ENCODE measurements at regions not wholly inside any gene's neighbourhood (a gene's known extent, or its start where the extent isn't known, plus 50 kb on each side); places are given as distances from the start of the nearest gene placed in this dataset.
"Not testable (repeated sequence)": the region's sequence is repeated elsewhere in the genome, so short reads cannot be mapped to it uniquely, and the experiment has no call there.

GRCh38 chr2:109692013-109692743 lies 78.0 kb downstream of the SOWAHC start:
- no peak for FAIRE-seq

- not testable (repeated sequence) for FAIRE-seq
These were observed 78.7 kb downstream of the SOWAHC start for GRCh38 chr2:109692831-109693230.

GRCh38 chr2:109693292-109693691 lies 79.1 kb downstream of the SOWAHC start:
- not testable (repeated sequence) for FAIRE-seq

GRCh38 chr2:109694190-109694589 lies 80.0 kb downstream of the SOWAHC start:
- no peak for FAIRE-seq

- FAIRE-seq: no peak
These were observed 81.1 kb downstream of the SOWAHC start for GRCh38 chr2:109695290-109695689.

GRCh38 chr2:109699646-109700045 lies 85.5 kb downstream of the SOWAHC start:
- no peak for FAIRE-seq

- no peak for FAIRE-seq
These were observed 86.6 kb downstream of the SOWAHC start for GRCh38 chr2:109700680-109701274.

- no peak for FAIRE-seq
These were observed 87.2 kb downstream of the SOWAHC start for GRCh38 chr2:109701362-109701761.

GRCh38 chr2:109702250-109702985 lies 88.3 kb downstream of the SOWAHC start:
- FAIRE-seq: no peak

GRCh38 chr2:109703077-109703476 lies 88.9 kb downstream of the SOWAHC start:
- FAIRE-seq: no peak

- no peak for FAIRE-seq
These were observed 89.6 kb downstream of the SOWAHC start for GRCh38 chr2:109703798-109704197.

- FAIRE-seq: no peak
These were observed 86.6 kb upstream of the RGPD5 start for GRCh38 chr2:109707281-109708147.

- no peak for FAIRE-seq
These were observed 83.4 kb upstream of the RGPD5 start for GRCh38 chr2:109710505-109711229.

- no peak for FAIRE-seq
These were observed 82.6 kb upstream of the RGPD5 start for GRCh38 chr2:109711230-109712122.

- FAIRE-seq: no peak
These were observed 82.0 kb upstream of the RGPD5 start for GRCh38 chr2:109712123-109712449.

- no peak for FAIRE-seq
These were observed 81.4 kb upstream of the RGPD5 start for GRCh38 chr2:109712746-109713145.

- FAIRE-seq: no peak
These were observed 78.7 kb upstream of the RGPD5 start for GRCh38 chr2:109715313-109715805.

GRCh38 chr2:109716596-109716995 lies 77.5 kb upstream of the RGPD5 start:
- FAIRE-seq: not testable (repeated sequence)

- FAIRE-seq: no peak
These were observed 76.0 kb upstream of the RGPD5 start for GRCh38 chr2:109718139-109718538.

GRCh38 chr2:109719871-109720270 lies 74.2 kb upstream of the RGPD5 start:
- no peak for FAIRE-seq
